Spleen (tissue), 7 donors: ENCODE measurements at regions not wholly inside any gene's neighbourhood (a gene's known extent, or its start where the extent isn't known, plus 50 kb on each side); places are given as distances from the start of the nearest gene placed in this dataset.

ENCODE experiments used
- CTCF ChIP-seq, 11 experiments: fragments of 200-600 bp in 7 of 11; fragments of 450-650 bp in 4 of 11; sonication (generic) in 4 of 11; IDR thresholded peaks in 8 of 11; conservative IDR thresholded peaks in 3 of 11; 1 replicate in 7 of 11; 2 replicates in 4 of 11; pipeline versions ENCODE4 v1.4.0 to v1.8.0; 2016 to 2021; ENCODE audit warnings: antibody characterized with exemption in 11 of 11, inconsistent platforms in 4 of 11, mild to moderate bottlenecking in 1 of 11
- POLR2A ChIP-seq, 3 donors: fragments of 450-650 bp; IDR thresholded peaks; one replicate each; pipeline ENCODE4 v1.5.1; 2017; ENCODE audit warnings: antibody characterized with exemption in 3 of 3, mild to moderate bottlenecking in 1 of 3
- POLR2AphosphoS5 ChIP-seq, 3 donors: sonication (generic); formaldehyde crosslinking; IDR thresholded peaks; one replicate each; pipeline ENCODE4 v1.5.1; 2017; ENCODE audit warnings: antibody characterized with exemption in 3 of 3
- donor health status: DM: no; HTN: no; CAD: no; lungs with moderate emphysema.
- donor health status: DM: no; HTN: no; CAD: no.
- donor health status: DM: no; HTN: no; CAD: no.

- TF ChIP-seq CTCF (IDR thresholded peaks at IDR 0.05 in 8 of 11, conservative IDR thresholded peaks at IDR 0.05 in 3 of 11) = no peak
- no peak for TF ChIP-seq POLR2A (IDR thresholded peaks at IDR 0.05)
- no peak for TF ChIP-seq POLR2AphosphoS5 (IDR thresholded peaks at IDR 0.05)
Observed at GRCh38 chr13:91151921-91152320, 195.6 kb upstream of the MIR17HG start.
